ENCODE measurements at regions not wholly inside any gene's neighbourhood (a gene's known extent, or its start where the extent isn't known, plus 50 kb on each side); places are given as distances from the start of the nearest gene placed in this dataset.

- no peak for DNase-seq (ENCODE audit: low read depth in 2 of 2)
Measured at GRCh38 chr4:22220965-22221364, 272.4 kb upstream of the KCNIP4 start.

GRCh38 chr4:22217480-22217879 is 268.9 kb upstream of the KCNIP4 start:
- DNase-seq (ENCODE audit: low read depth in 2 of 2) = no peak

GRCh38 chr4:22216278-22216677 is 267.7 kb upstream of the KCNIP4 start:
- DNase-seq (ENCODE audit: low read depth in 2 of 2) = no peak

DNA sequence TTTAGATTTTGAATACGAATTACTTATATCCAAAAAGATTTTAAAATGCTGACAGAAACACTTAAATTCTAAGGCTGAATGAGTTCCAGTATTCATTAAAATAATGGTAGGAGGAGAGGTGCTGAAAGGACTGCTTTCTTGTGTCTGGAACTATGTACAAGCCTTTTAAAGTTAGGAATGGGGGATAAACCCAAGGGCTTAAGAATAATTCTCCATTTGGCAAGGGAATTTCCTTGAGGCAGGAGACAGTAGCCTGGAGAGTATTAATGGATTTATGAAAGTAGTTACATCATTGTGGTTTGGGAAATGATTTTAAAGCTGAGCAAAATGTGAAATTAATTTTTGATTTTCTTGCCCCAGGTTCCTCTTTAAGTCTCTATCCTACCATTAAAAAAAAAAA is 266.5 kb upstream of the KCNIP4 start:
- no peak for DNase-seq (ENCODE audit: low read depth in 2 of 2)

DNA sequence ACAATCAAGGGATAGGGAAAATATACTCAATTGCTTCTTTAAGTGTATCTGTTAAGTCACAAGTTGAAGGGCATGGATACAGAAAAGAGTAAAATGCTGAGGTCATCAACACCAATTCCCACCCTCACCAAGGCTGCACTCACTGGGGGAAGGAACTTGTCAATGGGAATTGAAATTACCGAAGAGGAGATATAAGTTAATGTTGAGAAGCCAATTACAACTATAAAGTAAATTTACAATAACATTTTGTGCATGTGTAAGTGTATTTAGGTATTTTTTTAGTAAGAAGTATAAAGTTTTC is 255.1 kb upstream of the KCNIP4 start:
- DNase-seq (ENCODE audit: low read depth in 2 of 2) = no peak

DNA sequence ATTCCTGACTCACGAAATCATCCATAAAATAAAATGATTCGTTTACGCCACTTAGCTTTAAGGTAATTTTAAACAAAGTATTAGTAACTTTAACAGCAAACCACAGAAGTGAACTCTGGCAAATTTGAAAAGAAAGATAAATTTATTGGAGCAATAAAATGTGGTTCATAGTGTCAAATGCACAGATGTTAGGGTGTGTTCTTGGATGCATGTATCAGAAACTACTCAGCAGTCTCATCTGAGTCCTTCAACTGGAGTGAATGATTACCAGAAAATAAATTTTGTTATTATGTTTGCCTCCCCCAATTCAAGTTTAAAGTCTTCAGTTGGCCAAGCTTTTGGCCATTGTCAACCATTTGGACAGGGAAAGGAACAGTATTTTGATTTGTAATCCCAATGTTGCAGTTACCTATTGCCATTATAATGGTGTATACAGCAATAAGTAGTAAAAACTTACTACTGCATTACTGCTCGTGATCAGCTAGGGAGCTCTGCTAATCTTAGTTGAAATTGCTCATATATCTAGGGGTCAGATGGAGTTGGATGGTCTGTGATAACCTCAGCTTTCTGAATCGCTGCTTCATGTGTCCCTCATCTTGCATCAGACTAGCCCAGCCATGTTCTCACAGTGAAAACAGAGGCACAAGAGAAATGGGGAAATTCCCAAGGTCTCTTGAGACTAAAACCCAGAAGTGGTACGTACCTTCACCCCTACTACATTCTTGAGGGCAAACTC is 254.6 kb upstream of the KCNIP4 start:
- DNase-seq (ENCODE audit: low read depth in 2 of 2) = no peak

DNA sequence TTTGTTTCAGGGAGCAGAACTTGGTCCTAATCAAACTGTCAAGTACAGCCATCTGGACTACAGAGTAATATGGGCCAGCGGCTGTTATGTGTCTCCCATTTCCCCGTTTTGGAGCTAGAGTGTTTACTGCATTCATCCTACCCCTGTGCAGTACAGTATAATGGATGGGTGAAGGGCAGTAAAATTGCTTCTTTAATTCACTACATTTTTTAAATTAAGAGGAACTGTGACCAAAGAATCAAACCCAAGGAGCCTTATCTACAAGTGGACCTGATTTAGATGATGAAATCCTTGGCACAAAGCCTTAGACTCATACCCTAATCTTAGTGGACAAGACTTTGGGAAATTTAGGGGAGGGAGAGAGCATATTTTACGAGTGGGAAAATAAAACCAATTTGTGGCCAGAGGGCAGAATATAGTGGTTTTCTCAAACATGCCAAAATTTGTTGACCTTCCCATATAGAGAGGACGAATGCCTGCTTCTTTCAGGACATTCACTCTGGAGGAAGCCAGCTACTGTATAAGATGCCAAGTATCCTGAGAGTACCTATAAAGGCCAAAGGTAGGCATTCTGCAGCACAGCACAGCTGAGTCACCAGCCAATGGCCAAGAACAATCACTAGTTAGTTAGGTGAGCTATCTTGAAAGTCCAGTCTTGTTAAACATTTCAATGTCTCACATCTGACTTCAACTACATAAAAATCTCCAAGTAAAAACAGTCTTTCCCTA is 253.8 kb upstream of the KCNIP4 start:
- DNase-seq (ENCODE audit: low read depth in 2 of 2) = no peak

- DNase-seq (ENCODE audit: low read depth in 2 of 2) = no peak
Measured at GRCh38 chr4:22201256-22201655, 252.7 kb upstream of the KCNIP4 start.

GRCh38 chr4:22196551-22196950 is 248.0 kb upstream of the KCNIP4 start:
- no peak for DNase-seq (ENCODE audit: low read depth in 2 of 2)

DNA sequence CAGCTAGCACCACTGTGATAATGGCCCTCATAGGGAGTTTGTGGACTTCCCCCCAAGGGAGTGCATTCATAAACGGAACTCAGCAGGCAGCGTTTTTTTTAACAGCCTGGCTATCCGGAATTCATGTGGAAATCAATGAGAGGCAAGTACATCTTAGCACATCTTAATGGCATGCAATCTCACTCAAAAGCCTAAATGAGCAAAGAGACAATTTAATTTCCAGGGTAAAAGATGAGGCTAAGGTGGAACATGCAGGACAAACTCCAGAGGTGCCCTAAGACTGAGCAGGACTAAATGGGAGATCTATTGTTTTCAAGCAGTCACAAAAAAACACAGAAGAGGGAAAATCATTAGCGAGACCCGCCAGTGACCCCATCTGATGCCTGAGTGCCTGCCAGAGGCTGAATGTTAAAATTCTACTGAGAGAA is 243.5 kb upstream of the KCNIP4 start:
- no peak for DNase-seq (ENCODE audit: low read depth in 2 of 2)

GRCh38 chr4:22191565-22191964 is 243.0 kb upstream of the KCNIP4 start:
- DNase-seq (ENCODE audit: low read depth in 2 of 2) = no peak

DNA sequence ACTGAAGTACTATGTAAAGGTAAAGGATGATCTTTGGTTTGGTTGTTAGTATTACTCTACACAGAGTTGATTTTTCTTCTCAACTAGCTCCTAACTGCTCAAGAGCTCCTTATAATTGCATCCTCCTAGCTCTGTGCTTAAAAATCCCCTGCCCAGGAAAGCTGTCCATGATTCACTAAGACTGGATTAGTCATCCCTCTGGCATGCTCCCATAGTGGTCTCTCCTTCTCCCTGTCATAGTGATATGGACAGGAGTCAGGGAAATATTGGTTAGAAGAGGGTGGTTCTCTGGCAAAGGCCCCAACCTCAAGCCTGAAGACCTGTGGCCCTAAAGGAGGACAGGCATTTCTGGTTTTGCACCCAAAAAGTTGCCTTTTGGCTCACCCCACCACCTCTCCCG is 242.3 kb upstream of the KCNIP4 start:
- no peak for DNase-seq (ENCODE audit: low read depth in 2 of 2)

DNA sequence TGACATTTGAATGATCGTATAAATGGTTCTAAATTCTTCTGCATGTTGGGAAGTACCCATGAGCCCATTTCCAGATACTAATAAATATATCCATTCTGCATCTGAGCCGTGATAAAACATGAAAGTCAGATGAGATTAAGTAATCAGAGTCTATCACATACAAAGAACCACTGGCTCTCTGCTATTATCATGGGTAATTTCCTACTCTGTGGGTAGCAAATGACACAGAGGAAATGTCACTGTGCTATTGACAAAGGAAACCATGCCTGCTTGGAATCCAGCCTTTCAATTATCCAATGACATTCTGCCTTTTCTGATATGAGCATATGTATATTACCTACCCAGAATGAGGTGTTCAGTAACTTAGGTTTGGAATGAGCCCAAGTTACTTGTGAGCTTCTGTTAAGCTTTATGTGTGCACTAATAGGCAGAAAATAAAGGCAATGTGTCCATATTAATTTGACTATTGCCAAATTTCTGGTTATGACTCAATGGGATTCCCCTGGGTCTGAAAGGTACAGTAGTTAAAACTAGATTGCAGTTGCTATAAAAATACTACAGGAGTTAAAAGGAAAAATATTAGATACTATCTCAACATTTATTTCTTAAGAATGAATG is 238.7 kb upstream of the KCNIP4 start:
- no peak for DNase-seq (ENCODE audit: low read depth in 2 of 2)

DNA sequence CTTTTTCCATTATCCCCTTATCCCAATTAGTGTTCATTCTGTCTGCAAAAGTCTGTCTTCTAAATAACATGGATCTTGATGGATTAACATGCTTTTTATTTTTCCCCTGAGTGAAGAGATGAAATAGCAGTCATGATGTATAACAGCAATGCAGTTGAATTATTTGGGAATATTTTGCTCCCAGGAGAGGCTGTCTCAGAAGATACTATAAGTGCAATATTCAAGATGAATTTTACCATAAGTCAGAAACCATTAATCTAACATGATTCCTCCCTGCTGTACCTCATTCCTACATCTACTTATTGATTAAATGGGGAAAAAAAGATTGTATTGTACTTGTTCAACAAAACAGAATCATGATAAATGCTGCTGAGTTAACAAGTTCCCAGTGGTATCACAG is 233.2 kb upstream of the KCNIP4 start:
- DNase-seq (ENCODE audit: low read depth in 2 of 2) = no peak

- no peak for DNase-seq (ENCODE audit: low read depth in 2 of 2)
Measured at GRCh38 chr4:22179124-22179874, 230.7 kb upstream of the KCNIP4 start.

DNA sequence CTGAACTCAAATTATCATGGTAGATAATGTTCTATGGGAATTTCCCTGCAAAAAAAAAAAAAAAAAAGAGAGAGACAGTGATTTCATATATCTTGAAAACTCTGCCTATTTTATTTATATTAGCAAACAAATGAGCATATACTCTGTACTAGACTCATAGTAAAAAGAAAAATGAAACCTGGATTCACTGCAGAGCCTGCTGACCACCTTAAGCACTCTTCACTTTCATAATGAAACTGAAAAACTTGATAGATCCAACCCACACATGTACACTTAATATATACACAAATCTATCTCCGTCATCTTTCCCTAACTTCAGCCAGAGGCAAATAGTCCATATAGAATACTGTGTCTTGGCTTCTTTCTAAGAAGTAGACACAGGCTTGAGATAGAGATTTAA is 226.1 kb upstream of the KCNIP4 start:
- DNase-seq (ENCODE audit: low read depth in 2 of 2) = no peak

GRCh38 chr4:22170353-22170752 is 221.8 kb upstream of the KCNIP4 start:
- no peak for DNase-seq (ENCODE audit: low read depth in 2 of 2)

DNA sequence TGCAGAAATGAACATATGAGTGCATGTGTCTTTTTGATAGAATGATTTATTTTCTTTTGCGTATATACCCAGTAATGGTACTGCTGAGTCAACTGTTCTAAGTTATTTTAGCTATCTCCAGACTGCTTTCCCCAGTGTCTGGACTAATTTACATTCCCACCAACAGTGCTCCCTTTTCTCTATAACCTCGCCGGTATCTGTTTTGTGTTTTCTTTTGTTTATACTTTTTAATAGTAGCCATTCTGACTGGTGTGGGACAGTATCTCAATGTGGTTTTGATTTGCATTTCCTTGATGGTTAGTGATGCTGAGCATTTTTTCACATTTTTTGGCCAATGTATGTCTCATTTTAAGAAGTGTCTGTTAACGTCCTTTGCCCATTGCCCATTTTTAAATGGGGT is 218.6 kb upstream of the KCNIP4 start:
- DNase-seq (ENCODE audit: low read depth in 2 of 2) = no peak

- DNase-seq (ENCODE audit: low read depth in 2 of 2) = no peak
Measured at GRCh38 chr4:22162454-22162853, 213.9 kb upstream of the KCNIP4 start.

DNA sequence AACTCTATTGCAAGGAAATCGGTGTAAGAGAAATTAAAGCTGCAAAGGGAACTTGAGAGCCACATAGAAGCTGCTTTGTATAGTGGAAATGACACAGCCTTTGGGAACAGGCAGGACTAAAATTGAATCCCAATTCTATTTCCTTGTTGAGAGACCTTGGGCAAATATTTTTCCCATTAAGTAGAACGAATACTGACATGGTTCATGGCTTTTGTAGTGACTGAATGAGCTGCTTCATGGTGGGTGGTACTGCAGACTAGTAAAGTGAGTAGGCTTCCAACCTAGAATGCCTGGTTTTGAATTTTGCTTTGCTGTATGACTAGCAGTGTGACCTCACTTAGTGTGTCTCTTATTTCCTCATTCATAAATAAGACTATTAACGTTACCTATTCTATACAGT is 182.2 kb upstream of the KCNIP4 start:
- no peak for DNase-seq (ENCODE audit: low read depth in 2 of 2)

DNA sequence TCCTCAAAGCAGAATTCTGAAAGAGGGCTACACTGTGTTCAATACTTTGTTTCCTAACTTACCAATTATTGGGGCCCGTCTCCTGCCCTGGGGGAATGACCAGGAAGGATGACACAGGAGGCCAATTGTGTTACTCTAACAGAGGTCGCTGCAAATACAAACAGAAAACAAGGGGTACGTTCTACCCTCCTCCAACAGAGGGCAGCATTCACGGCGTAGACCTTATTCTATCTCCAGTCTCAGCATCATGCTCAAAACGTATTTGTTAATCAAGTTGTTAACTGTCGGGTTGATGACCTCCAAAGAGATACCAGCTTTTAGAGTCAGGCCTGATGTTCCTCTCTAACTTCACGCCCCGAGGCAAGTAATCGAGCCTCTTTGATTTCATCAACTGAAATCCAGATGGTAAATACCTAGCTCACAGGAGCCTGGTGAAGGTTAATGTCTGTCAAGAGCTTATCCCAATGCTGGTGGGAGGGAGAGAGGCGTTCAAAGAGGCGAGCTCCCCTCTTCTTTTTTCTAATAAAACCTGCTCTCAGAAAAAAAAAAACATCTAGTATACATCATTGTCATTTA is 181.0 kb upstream of the KCNIP4 start:
- DNase-seq (ENCODE audit: low read depth in 2 of 2) = no peak

GRCh38 chr4:22122062-22122461 is 173.5 kb upstream of the KCNIP4 start:
- no peak for DNase-seq (ENCODE audit: low read depth in 2 of 2)
